ENCODE measurements at regions not wholly inside any gene's neighbourhood (a gene's known extent, or its start where the extent isn't known, plus 50 kb on each side); places are given as distances from the start of the nearest gene placed in this dataset.
"Not testable (repeated sequence)": the region's sequence is repeated elsewhere in the genome, so short reads cannot be mapped to it uniquely, and the experiment has no call there.

DNA sequence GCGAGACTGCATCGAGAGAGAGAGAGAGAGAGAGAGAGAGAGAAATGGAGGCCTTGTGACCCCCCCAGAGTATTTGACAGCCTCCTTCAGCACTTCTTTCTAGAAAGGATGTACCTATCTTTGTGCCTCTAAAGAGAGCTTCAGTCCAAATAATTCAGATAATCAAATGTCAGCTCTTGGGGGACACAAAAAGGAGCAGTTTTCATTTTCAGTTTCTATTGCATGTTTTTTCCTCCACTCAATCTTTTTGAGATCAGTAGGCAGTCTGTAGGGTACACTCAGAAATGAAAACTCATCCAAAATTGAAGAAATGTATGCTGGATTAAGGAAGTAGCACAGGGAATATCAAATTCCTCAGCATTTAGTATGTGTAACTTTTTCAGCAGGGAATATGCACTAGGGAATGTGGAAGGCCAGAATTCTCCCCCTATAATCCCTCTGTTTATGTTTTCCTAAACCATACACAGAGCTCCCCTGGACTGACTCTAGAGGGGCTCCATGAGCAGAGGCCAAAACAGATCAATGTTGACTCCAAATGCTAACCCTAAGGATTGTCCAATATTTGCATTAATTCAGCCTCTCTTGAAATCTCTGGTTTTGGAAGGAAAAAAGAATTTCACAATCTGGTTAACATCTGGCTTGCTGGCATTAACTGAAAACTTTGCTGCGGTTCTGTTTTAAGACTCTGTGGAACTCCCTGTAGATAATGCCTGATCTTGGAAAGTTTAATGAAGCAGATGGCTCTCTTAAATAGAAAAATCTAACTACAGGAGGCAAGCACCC is 250.1 kb downstream of the CEMIP2 start:
- Histone ChIP-seq H3K27me3 (ENCODE audit: control insufficient read depth, insufficient read depth, low read length) (no peaks in the 10 kb centered on the region), H3K36me3 (ENCODE audit: control insufficient read depth, insufficient read depth, low read length) (no peaks in the 10 kb centered on the region), H3K4me3 (ENCODE audit: low read depth, low read length) (no peak overlapping the region)
- DNase-seq (ENCODE audit: low read depth): no peak
- FAIRE-seq: no peak
- TF ChIP-seq, protein P1, sequence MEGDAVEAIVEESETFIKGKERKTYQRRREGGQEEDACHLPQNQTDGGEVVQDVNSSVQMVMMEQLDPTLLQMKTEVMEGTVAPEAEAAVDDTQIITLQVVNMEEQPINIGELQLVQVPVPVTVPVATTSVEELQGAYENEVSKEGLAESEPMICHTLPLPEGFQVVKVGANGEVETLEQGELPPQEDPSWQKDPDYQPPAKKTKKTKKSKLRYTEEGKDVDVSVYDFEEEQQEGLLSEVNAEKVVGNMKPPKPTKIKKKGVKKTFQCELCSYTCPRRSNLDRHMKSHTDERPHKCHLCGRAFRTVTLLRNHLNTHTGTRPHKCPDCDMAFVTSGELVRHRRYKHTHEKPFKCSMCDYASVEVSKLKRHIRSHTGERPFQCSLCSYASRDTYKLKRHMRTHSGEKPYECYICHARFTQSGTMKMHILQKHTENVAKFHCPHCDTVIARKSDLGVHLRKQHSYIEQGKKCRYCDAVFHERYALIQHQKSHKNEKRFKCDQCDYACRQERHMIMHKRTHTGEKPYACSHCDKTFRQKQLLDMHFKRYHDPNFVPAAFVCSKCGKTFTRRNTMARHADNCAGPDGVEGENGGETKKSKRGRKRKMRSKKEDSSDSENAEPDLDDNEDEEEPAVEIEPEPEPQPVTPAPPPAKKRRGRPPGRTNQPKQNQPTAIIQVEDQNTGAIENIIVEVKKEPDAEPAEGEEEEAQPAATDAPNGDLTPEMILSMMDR (IDR thresholded peaks at IDR 0.05; ENCODE audit: insufficient read depth, low read length, severe bottlenecking): no peak

DNA sequence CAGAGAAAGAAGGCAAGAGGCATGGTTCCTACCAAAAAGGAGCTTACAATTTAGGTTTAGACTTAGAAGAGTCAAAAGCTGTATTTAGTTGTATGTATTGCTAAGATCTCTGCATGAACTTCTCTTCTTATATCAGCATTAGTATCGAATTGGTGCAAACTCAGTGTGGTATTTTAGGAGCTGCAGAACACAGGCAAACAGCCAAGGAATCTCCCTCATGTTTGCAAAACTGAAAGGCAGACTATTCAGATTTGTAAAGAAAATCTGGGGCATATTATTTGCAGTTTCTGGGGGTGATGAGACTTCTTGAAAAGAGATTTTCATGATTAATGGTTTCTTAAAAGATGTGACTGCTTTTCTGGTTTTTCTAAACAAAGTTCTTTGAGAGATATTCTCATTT is 252.7 kb downstream of the CEMIP2 start:
- no peak for FAIRE-seq

DNA sequence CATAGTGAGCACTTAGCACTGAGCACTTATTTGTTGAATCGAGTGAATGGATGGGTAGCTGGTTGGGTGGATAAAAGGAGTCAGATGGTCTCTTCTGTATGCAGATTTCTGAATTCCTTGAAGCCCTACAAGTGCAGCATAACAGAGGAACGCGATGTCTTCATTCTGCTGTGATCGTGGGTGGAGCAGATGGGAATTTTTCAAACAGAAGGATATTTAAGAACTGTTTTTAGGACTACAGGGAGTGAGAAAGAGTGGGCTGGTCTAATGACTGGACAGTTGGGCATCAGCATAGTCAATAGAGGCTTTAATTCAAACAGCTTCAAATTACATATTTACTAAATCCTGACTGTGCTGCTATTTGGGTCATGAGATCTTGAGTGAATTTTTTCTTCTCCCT is 253.2 kb downstream of the CEMIP2 start:
- no peak overlapping the region for H3K4me3 ChIP-seq (ENCODE audit: low read depth, low read length)
- no peaks in the 10 kb centered on the region for H3K36me3 ChIP-seq (ENCODE audit: control insufficient read depth, insufficient read depth, low read length)
- DNase-seq (ENCODE audit: low read depth) (no peak), FAIRE-seq (no peak)
- TF ChIP-seq, protein P1 (IDR thresholded peaks at IDR 0.05; ENCODE audit: insufficient read depth, low read length, severe bottlenecking): no peak
- H3K27me3 ChIP-seq (ENCODE audit: control insufficient read depth, insufficient read depth, low read length): no peaks in the 10 kb centered on the region

More for the DNA sequence above, 252.7 kb downstream of the CEMIP2 start:
- no peak for DNase-seq (ENCODE audit: low read depth)
- Histone ChIP-seq H3K27me3 (ENCODE audit: control insufficient read depth, insufficient read depth, low read length) (no peaks in the 10 kb centered on the region), H3K4me3 (ENCODE audit: low read depth, low read length) (no peak overlapping the region), H3K36me3 (ENCODE audit: control insufficient read depth, insufficient read depth, low read length) (no peaks in the 10 kb centered on the region)
- TF ChIP-seq, protein P1 (IDR thresholded peaks at IDR 0.05; ENCODE audit: insufficient read depth, low read length, severe bottlenecking): no peak

DNA sequence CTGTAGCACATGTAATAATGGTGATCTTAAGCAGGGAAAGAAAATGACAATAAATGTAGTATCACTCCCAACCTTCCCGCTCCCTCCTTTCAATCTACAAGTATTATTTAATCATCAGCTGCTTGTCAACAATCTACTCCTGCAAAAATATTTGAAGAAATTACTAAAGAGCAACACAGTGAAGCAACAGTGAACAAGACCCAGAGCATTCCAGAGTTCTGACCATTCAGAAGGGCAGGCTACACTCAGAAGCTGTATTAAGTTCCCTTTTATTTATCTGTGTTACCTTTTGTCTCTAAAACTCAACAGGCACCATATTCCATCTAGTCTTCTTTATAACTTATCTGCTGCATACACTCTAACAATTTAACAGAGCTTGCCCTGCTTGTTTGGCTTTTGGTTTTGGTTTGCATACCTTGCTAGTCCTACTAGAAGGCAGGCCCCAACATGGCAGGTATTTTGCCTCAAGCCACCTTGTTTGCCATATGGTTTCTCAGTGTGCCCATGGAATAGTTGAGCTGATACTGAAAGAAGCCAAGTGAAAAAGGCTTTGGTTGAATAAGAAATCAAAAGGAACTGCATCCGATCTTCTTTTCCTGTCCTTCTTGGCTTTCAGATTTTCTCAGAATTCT is 253.9 kb downstream of the CEMIP2 start:
- DNase-seq (ENCODE audit: low read depth): peak; percentile 83
- no peaks in the 10 kb centered on the region for H3K27me3 ChIP-seq (ENCODE audit: control insufficient read depth, insufficient read depth, low read length)
- FAIRE-seq: no peak
- TF ChIP-seq, protein P1 (IDR thresholded peaks at IDR 0.05; ENCODE audit: insufficient read depth, low read length, severe bottlenecking): no peak
- no peak overlapping the region for H3K4me3 ChIP-seq (ENCODE audit: low read depth, low read length)
- H3K36me3 ChIP-seq (ENCODE audit: control insufficient read depth, insufficient read depth, low read length): no peaks in the 10 kb centered on the region

DNA sequence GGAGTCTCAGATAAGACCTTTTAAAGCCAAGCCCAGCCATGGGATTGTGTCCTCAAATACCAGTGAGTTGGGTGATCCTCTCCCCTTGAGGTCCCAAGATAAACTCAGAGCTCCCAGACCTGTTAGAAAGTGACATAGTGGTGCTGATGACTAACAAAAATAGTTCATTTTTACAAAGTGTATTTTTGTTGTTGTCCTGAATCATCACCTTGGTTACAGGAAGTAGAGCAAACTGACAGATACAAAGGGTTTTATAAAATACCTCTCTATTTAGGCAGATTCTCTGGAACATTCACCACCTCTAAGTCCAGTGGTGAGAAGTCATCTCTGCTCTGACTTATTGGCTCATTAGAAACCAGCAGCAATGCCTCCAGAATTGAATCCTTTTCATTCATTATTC is 259.3 kb downstream of the CEMIP2 start:
- Histone ChIP-seq H3K27me3 (ENCODE audit: control insufficient read depth, insufficient read depth, low read length) (no peaks in the 10 kb centered on the region), H3K36me3 (ENCODE audit: control insufficient read depth, insufficient read depth, low read length) (no peaks in the 10 kb centered on the region), H3K4me3 (ENCODE audit: low read depth, low read length) (no peak overlapping the region)
- FAIRE-seq (no peak), DNase-seq (ENCODE audit: low read depth) (peak; percentile 78)
- TF ChIP-seq, protein P1 (IDR thresholded peaks at IDR 0.05; ENCODE audit: insufficient read depth, low read length, severe bottlenecking): no peak

DNA sequence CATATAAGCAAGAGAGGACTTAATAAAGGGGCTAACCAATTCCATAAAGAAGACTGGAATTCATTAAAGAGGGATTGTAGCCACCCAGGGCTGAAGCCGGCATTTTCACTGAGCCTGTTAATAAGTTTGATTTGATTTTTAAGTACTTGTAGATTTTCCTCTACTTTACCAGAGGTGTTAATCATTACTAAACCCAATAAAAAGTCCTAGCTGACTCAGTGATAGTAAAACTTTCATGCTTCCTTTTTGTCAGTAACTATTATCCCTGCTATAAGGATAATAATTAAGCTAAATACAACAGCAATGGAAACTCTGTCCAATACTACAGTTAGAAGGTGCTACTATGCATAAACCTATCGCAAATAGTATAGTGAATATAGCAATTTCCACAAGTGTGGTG is 260.2 kb downstream of the CEMIP2 start:
- H3K36me3 ChIP-seq (ENCODE audit: control insufficient read depth, insufficient read depth, low read length); DNase-seq (ENCODE audit: low read depth); FAIRE-seq; H3K27me3 ChIP-seq (ENCODE audit: control insufficient read depth, insufficient read depth, low read length); H3K4me3 ChIP-seq (ENCODE audit: low read depth, low read length): not testable (repeated sequence)

Measured in bronchial epithelial cell (primary cell).